GM12878 (cell line): ENCODE measurements at regions not wholly inside any gene's neighbourhood (a gene's known extent, or its start where the extent isn't known, plus 50 kb on each side); places are given as distances from the start of the nearest gene placed in this dataset.

ENCODE experiments used
- ATAC-seq: fragments of 200-7000 bp; cut with Tn5 transposase; 3 replicates; pipeline ENCODE4 v1.9.1; 2020; ENCODE audit warnings: mild to moderate bottlenecking, moderate library complexity
- BruUV-seq: library from RNA; stranded (reverse); fragments of 400-500 nt; replicated peaks from 2 replicates; lab custom pipeline; 2021; lab: Mats Ljungman, UMichigan
- CTCF ChIA-PET: fragments of 300-600 bp; sonication (Branson Sonifier 250); formaldehyde crosslinking; extraction: SDS; loops from one replicate; lab custom pipeline; 2021; ENCODE audit warnings: inconsistent platforms; lab: Yijun Ruan, JAX
- POLR2A ChIA-PET: fragments of 350-600 bp; formaldehyde crosslinking; extraction: SDS; loops from one replicate; lab custom pipeline; 2021; ENCODE audit warnings: inconsistent platforms; lab: Charles Lee
- RAD21 ChIA-PET: fragments of 300-600 bp; sonication (Branson Sonifier 250); formaldehyde crosslinking; loops from one replicate; lab custom pipeline; 2023; ENCODE audit warnings: antibody characterized with exemption; ENCODE audit not compliant: unreplicated experiment; lab: Charles Lee
- SMC1A ChIA-PET: fragments of 300-600 bp; sonication (Branson Sonifier 250); formaldehyde crosslinking; loops from one replicate; lab custom pipeline; 2023; ENCODE audit not compliant: unreplicated experiment, uncharacterized antibody; lab: Charles Lee
- DNase-seq: peaks from one replicate; pipeline ENCODE4 v3.0.0-alpha.2; 2011; ENCODE audit warnings: low read depth, low spot score
- FAIRE-seq: peaks from 3 replicates; lab custom pipeline; 2011; peaks lifted over from hg19 to GRCh38; lab: Jason Lieb, UNC
- H2AFZ ChIP-seq: 2 replicates; pipeline ENCODE4 v1.6.0; 2011; ENCODE audit warnings: low read depth, low read length, control low read depth; ENCODE audit not compliant: control insufficient read depth
- H3K27ac ChIP-seq: 2 replicates; pipeline ENCODE4 v1.5.1; 2011; ENCODE audit warnings: control low read depth; ENCODE audit not compliant: control insufficient read depth, insufficient read depth
- H3K27me3 ChIP-seq, 2 experiments: replicated peaks in 1 of 2; 2 replicates each; pipeline versions ENCODE4 v1.6.0 to v1.6.1; 2011; ENCODE audit warnings: low read length in 1 of 2; ENCODE audit not compliant: control insufficient read depth in 2 of 2, insufficient read depth in 2 of 2
- H3K36me3 ChIP-seq, 2 experiments: 2 replicates each; pipeline ENCODE4 v1.5.1; 2011; ENCODE audit warnings: low read length in 1 of 2; ENCODE audit not compliant: control insufficient read depth in 2 of 2, insufficient read depth in 2 of 2
- H3K4me1 ChIP-seq: 2 replicates; pipeline ENCODE4 v1.6.1; 2011; ENCODE audit warnings: mild to moderate bottlenecking, low read length, moderate library complexity, mixed read lengths; ENCODE audit not compliant: control insufficient read depth, insufficient read depth
- H3K4me2 ChIP-seq: 2 replicates; pipeline ENCODE4 v1.6.0; 2011; ENCODE audit warnings: control low read depth; ENCODE audit not compliant: control insufficient read depth, insufficient read depth
- H3K4me3 ChIP-seq: fragments of 200-600 bp; sonication (generic); 2 replicates; pipeline ENCODE4 v1.5.1; 2016
- H3K79me2 ChIP-seq: 2 replicates; pipeline ENCODE4 v1.6.0; 2011; ENCODE audit warnings: low read length; ENCODE audit not compliant: control insufficient read depth, insufficient read depth
- H3K9ac ChIP-seq: 2 replicates; pipeline ENCODE4 v1.8.0; 2011; ENCODE audit warnings: low read length, control low read depth, mixed read lengths; ENCODE audit not compliant: control insufficient read depth, insufficient read depth
- H3K9me3 ChIP-seq: replicated peaks from 3 replicates; pipeline ENCODE4 v1.5.1; 2011; ENCODE audit warnings: mild to moderate bottlenecking, low read length; ENCODE audit not compliant: control insufficient read depth, insufficient read depth
- H4K20me1 ChIP-seq: 2 replicates; pipeline ENCODE4 v1.6.0; 2011; ENCODE audit not compliant: control insufficient read depth, insufficient read depth
- HDAC2 ChIP-seq: fragments of 200-600 bp; sonication (generic); IDR thresholded peaks from 2 replicates; pipeline ENCODE4 v1.6.1; 2017
- MAX ChIP-seq: IDR thresholded peaks from 2 replicates; pipeline ENCODE4 v1.6.1; 2012; ENCODE audit warnings: low read depth, low read length, improper control_type of control experiment
- MYC ChIP-seq: IDR thresholded peaks from 2 replicates; pipeline ENCODE4 v1.6.1; 2011; ENCODE audit warnings: mild to moderate bottlenecking, low read length, moderate library complexity, inconsistent platforms; ENCODE audit not compliant: insufficient read depth, insufficient replicate concordance, insufficient read length, severe bottlenecking
- NR2C2 ChIP-seq: IDR thresholded peaks from 2 replicates; pipeline ENCODE4 v1.6.1; 2011; ENCODE audit warnings: borderline replicate concordance, low read depth; ENCODE audit not compliant: control insufficient read depth, insufficient read length
- SIN3A ChIP-seq: IDR thresholded peaks from 2 replicates; pipeline ENCODE4 v1.6.1; 2012; ENCODE audit warnings: low read depth, low read length, improper control_type of control experiment
- SMAD5 ChIP-seq: IDR thresholded peaks from 2 replicates; pipeline ENCODE4 v1.6.1; 2016; ENCODE audit warnings: antibody characterized with exemption, low read depth
- TAF1 ChIP-seq: IDR thresholded peaks from 2 replicates; pipeline ENCODE4 v1.6.1; 2011; ENCODE audit warnings: mild to moderate bottlenecking, low read depth, low read length, borderline replicate concordance
- YBX1 ChIP-seq: fragments of 450-650 bp; IDR thresholded peaks from 2 replicates; pipeline ENCODE4 v1.6.1; 2016; ENCODE audit warnings: antibody characterized with exemption
- ZBTB33 ChIP-seq: fragments of 450-650 bp; IDR thresholded peaks from 2 replicates; pipeline ENCODE4 v1.6.1; 2017; ENCODE audit warnings: mild to moderate bottlenecking
- ZNF592 ChIP-seq: fragments of 450-650 bp; IDR thresholded peaks from 2 replicates; pipeline ENCODE4 v1.6.1; 2017; ENCODE audit warnings: mild to moderate bottlenecking, moderate library complexity
- WGBS: methylation state at CpG from one replicate; pipeline ENCODE4 v1.1.6; 2016; ENCODE audit warnings: low lambda C conversion rate; ENCODE audit not compliant: insufficient replicate concordance, insufficient coverage; ENCODE audit errors: missing lambda C conversion rate; 5-methylcytosine and 5-hydroxymethylcytosine counted together
- in situ Hi-C: fragments of 300-500 bp; cut with MboI; formaldehyde crosslinking; loops from 9 replicates; pipeline ENCODE4 v1.14.3; 2018; ENCODE audit warnings: mixed read lengths
- intact Hi-C: fragments of 100-400 bp; cut with micrococcal nuclease; formaldehyde crosslinking; loops from one replicate; pipeline ENCODE4 v1.14.2; 2022; ENCODE audit not compliant: unreplicated experiment
- TF ChIP-seq, protein P1 (sequence below): fragments of 150-350 bp; IDR thresholded peaks from 2 replicates; pipeline ENCODE4 v1.6.1; 2014; ENCODE audit warnings: mild to moderate bottlenecking, low read depth, low read length

GRCh38 chr6:168148231-168148849 lies 69.3 kb upstream of the FRMD1 start (continued):
- TF ChIP-seq ZNF592 = no peak

- Histone ChIP-seq H3K79me2 (no peaks in the 10 kb centered on the region), H3K4me2 (no peak overlapping the region), H3K27ac (no peak overlapping the region), H4K20me1 (no peaks in the 10 kb centered on the region), H2AFZ (no peak overlapping the region), H3K4me1 (no peaks in the 10 kb centered on the region), H3K4me3 (no peak overlapping the region), H3K27me3 (no peaks in the 10 kb centered on the region), H3K9me3 (no peaks in the 10 kb centered on the region), H3K36me3 (no peaks in the 10 kb centered on the region), H3K9ac (no peak overlapping the region)
- intact Hi-C loops = no loop called here
- no TSS peak for BruUV-seq
- POLR2A ChIA-PET = no interaction called here
- DNase-seq = no peak
- no peak for ATAC-seq
- CTCF ChIA-PET = no interaction called here
- SMC1A ChIA-PET = no interaction called here
- in situ Hi-C loops = no loop called here
- RAD21 ChIA-PET = no interaction called here
- FAIRE-seq = no peak
- 33% methylated on average over 4 of the region's 4 CpGs for WGBS
- TF ChIP-seq SMAD5 (no peak), YBX1 (no peak), MYC (no peak), HDAC2 (no peak), NR2C2 (no peak), TAF1 (no peak), SIN3A (no peak), ZBTB33 (no peak), MAX (no peak)
- TF ChIP-seq, protein P1, sequence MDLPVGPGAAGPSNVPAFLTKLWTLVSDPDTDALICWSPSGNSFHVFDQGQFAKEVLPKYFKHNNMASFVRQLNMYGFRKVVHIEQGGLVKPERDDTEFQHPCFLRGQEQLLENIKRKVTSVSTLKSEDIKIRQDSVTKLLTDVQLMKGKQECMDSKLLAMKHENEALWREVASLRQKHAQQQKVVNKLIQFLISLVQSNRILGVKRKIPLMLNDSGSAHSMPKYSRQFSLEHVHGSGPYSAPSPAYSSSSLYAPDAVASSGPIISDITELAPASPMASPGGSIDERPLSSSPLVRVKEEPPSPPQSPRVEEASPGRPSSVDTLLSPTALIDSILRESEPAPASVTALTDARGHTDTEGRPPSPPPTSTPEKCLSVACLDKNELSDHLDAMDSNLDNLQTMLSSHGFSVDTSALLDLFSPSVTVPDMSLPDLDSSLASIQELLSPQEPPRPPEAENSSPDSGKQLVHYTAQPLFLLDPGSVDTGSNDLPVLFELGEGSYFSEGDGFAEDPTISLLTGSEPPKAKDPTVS = no peak
Observed at GRCh38 chr6:168147205-168147738, 68.3 kb upstream of the FRMD1 start.
